Right atrium auricular region (tissue), 2 donors: ENCODE measurements at regions not wholly inside any gene's neighbourhood (a gene's known extent, or its start where the extent isn't known, plus 50 kb on each side); places are given as distances from the start of the nearest gene placed in this dataset.
A peak's percentile ranks its signal among the peaks of the same experiment; 100 is the strongest.
"Not testable (repeated sequence)": the region's sequence is repeated elsewhere in the genome, so short reads cannot be mapped to it uniquely, and the experiment has no call there.

ENCODE experiments used
- DNase-seq: peaks from one replicate; pipeline ENCODE4 v3.0.0-alpha.2; 2019; ENCODE audit warnings: low spot score
- H3K27ac ChIP-seq, 2 donors: fragments of 200-600 bp; sonication (generic); 1 replicate in 1 of 2; 2 replicates in 1 of 2; pipeline ENCODE4 v1.5.1; 2016 to 2019
- H3K27me3 ChIP-seq, 2 donors: fragments of 200-600 bp; sonication (generic); one replicate each; pipeline versions ENCODE4 v1.5.1 to v1.6.0; 2017 to 2019
- H3K36me3 ChIP-seq: fragments of 200-600 bp; sonication (generic); one replicate; pipeline ENCODE4 v1.5.1; 2016
- H3K4me1 ChIP-seq, 2 donors: fragments of 200-600 bp; sonication (generic); one replicate each; pipeline versions ENCODE4 v1.5.1 to v1.6.0; 2017 to 2019
- H3K4me3 ChIP-seq, 2 donors: fragments of 200-600 bp; sonication (generic); 1 replicate in 1 of 2; 2 replicates in 1 of 2; pipeline ENCODE4 v1.5.1; 2017 to 2019; ENCODE audit warnings: mild to moderate bottlenecking in 1 of 2, moderate library complexity in 1 of 2
- H3K9me3 ChIP-seq, 2 donors: fragments of 200-600 bp; sonication (generic); one replicate each; pipeline ENCODE4 v1.5.1; 2019
- CTCF ChIP-seq, 2 donors: fragments of 200-600 bp; sonication (generic); IDR thresholded peaks; one replicate each; pipeline ENCODE4 v1.5.1; 2019; ENCODE audit warnings: antibody characterized with exemption in 2 of 2

DNA sequence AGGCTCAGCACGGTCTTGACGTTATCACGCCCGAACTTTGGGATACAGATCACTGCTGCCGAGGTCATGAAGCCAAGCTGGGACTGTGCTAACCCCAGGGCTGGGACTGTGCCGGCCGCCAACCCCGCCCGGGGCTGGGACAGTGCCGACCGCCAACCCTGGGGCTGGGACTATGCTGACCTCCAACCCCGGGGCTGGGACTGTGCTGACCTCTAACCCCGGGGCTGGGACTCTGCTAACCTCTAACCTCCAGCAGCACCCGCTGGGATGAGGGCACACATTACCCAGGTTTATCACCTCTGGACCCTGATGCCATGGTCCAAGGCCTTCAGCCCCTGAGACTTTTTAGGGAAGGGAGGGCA is 129.7 kb downstream of the IGLL1 start:
- Histone ChIP-seq H3K36me3 (no peaks in the 10 kb centered on the region), H3K9me3 (no peaks in the 10 kb centered on the region), H3K27me3 (no peaks in the 10 kb centered on the region), H3K27ac (no peak overlapping the region), H3K4me3 (no peak overlapping the region), H3K4me1 (no peaks in the 10 kb centered on the region)
- TF ChIP-seq CTCF (IDR thresholded peaks at IDR 0.05), result no peak
- DNase-seq, result no peak

DNA sequence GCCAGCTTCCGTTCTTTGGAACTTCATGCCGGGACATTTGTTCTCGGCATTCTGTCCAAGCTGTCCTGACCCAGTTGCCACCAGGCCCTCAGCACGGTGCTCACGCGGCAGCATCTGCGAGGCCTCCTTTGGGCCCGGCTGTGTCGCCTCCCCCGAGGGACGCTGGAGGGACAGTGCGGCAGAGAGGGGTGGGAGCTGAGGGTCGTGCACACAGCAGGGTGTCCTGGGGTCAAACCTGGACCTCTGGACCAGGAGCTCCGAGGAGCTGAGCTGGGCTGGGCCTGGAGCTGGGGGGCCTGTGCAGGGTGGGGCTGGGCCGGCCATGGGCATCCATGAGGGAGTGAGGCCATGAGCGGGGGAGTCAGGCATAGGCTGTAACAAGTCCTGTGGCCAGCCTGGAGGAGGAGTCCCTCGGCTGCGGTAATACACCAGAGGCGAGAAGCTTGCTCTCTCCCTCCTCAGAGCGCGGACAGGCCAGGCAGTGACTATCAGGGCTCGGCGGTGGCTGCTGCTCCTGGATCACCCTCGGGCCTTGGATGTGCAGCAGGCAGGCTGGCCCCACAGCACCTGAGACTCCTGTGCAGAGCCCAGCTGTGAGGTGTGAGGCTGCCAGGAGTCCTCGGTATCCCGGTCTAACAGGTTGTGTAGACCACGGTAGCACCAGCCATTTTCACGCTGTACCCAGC is 130.2 kb downstream of the IGLL1 start:
- not testable (repeated sequence) for H3K4me3 ChIP-seq, H3K9me3 ChIP-seq, H3K27me3 ChIP-seq, H3K27ac ChIP-seq, DNase-seq, H3K4me1 ChIP-seq, H3K36me3 ChIP-seq

- H3K27ac ChIP-seq, H3K4me1 ChIP-seq, H3K36me3 ChIP-seq, H3K27me3 ChIP-seq, DNase-seq, H3K4me3 ChIP-seq, H3K9me3 ChIP-seq: not testable (repeated sequence)
These were observed 131.4 kb downstream of the IGLL1 start for GRCh38 chr22:23448499-23449288.

DNA sequence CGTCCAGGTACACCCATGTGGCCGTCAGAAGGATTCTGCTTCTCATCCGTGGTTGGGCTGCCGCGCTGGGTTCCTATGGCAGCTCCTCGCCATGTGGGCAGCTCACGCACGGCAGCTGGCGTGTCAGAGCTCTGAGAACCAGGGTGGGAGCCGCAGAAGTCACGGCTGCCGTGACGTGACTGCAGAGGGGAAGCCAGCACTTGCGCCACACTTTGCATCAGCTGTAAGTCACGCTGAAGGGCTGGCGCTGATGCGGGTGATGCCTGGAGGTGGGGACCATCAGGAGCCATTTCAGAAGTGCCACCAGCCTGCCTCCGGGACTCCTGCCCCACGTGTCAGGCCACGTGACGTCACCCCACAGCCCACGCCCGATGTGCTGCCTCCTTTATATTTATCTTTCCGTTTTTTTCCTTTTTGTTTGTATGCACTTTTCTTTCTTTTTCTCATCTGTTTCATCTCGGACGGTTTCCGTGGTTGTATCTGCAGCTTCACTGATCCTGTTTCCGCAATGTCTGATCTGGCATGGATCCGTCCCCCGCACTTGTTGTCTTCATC is 133.2 kb downstream of the IGLL1 start:
- H3K4me1 ChIP-seq, result no peaks in the 10 kb centered on the region
- no peaks in the 10 kb centered on the region for H3K27me3 ChIP-seq
- H3K36me3 ChIP-seq, result no peaks in the 10 kb centered on the region
- H3K9me3 ChIP-seq, result no peaks in the 10 kb centered on the region
- H3K4me3 ChIP-seq, result no peak overlapping the region
- H3K27ac ChIP-seq, result no peak overlapping the region
- no peak for TF ChIP-seq CTCF (IDR thresholded peaks at IDR 0.05)
- no peak for DNase-seq

DNA sequence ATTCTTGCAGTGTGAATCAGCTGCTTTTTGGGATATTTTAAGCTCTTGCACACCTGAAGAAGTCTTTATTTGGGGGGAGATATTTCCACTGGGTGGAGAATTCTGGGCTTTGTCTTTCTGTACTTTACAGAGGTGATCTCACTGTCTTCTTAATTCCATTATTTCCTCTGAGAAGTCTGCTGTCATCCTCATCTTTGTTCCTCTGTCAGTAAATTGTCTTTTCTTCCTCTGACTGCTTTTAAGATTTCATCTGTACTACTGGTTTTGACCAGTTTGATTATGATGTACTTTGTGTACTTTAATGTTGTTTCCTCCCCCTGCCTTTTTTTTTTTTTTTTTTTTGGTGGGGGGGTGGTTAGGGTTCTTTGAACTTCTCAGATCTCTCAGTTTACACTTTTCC is 133.9 kb downstream of the IGLL1 start:
- H3K27me3 ChIP-seq, DNase-seq, H3K4me1 ChIP-seq, H3K36me3 ChIP-seq, H3K27ac ChIP-seq, H3K9me3 ChIP-seq, H3K4me3 ChIP-seq: not testable (repeated sequence)

- not testable (repeated sequence) for H3K27me3 ChIP-seq, H3K36me3 ChIP-seq, H3K9me3 ChIP-seq, DNase-seq, H3K4me1 ChIP-seq, H3K27ac ChIP-seq, H3K4me3 ChIP-seq
These were observed 136.2 kb downstream of the IGLL1 start for GRCh38 chr22:23443905-23444304.

DNA sequence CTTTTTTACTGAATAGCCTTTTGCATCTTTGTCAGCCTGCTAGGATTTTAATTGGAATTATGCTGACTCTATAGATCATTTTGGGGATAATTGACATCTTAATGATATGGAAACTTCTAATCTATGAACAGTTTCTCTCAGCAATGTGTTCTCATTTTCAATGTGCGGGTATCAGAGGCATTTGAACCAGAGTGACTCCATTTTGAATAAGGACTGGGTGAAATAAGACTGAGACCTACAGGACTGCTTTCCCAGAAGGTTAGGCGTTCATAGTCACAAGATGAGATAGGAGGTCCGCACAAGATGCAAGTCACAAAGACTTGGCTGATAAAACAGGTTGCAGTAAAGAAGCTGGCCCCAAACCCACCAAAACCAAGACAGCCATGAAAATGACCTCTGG is 140.5 kb downstream of the IGLL1 start:
- H3K9me3 ChIP-seq, H3K36me3 ChIP-seq, H3K4me1 ChIP-seq, H3K27ac ChIP-seq, DNase-seq, H3K27me3 ChIP-seq, H3K4me3 ChIP-seq: not testable (repeated sequence)

- no peak for TF ChIP-seq CTCF (IDR thresholded peaks at IDR 0.05)
- Histone ChIP-seq H3K9me3 (no peaks in the 10 kb centered on the region), H3K36me3 (no peaks in the 10 kb centered on the region)
These were observed 141.9 kb downstream of the IGLL1 start for GRCh38 chr22:23438216-23438615.

More at GRCh38 chr22:23438216-23438615, 141.9 kb downstream of the IGLL1 start:
- DNase-seq, result peak; percentile 54
- no peak overlapping the region for H3K4me3 ChIP-seq
- H3K27ac ChIP-seq, result no peak overlapping the region
- no peaks in the 10 kb centered on the region for H3K27me3 ChIP-seq
- H3K4me1 ChIP-seq, result peaks cover 0 to under 1% of the 10 kb centered on the region in 2 donors
